Peyer's patch (tissue), 4 donors: ENCODE measurements at regions not wholly inside any gene's neighbourhood (a gene's known extent, or its start where the extent isn't known, plus 50 kb on each side); places are given as distances from the start of the nearest gene placed in this dataset.

Experiments
- CTCF ChIP-seq, 6 experiments: fragments of 450-650 bp in 4 of 6; fragments of 200-600 bp in 2 of 6; sonication (generic) in 1 of 6; IDR thresholded peaks; one replicate each; pipeline ENCODE4 v1.5.1; 2017 to 2019; ENCODE audit warnings: antibody characterized with exemption in 6 of 6, mild to moderate bottlenecking in 3 of 6, moderate library complexity in 1 of 6
- POLR2A ChIP-seq, 2 donors: fragments of 450-650 bp; IDR thresholded peaks; one replicate each; pipeline ENCODE4 v1.5.1; 2017; ENCODE audit warnings: antibody characterized with exemption in 2 of 2, mild to moderate bottlenecking in 2 of 2, moderate library complexity in 2 of 2

- no peak for TF ChIP-seq POLR2A (IDR thresholded peaks at IDR 0.05)
- peak in 5 of 6 experiments; percentile 39 to 91 (median 57) for TF ChIP-seq CTCF (IDR thresholded peaks at IDR 0.05)
These were observed 134.0 kb upstream of the BARHL2 start for GRCh38 chr1:90850898-90851710.
